Pancreas (tissue), 10 donors: ENCODE measurements at regions not wholly inside any gene's neighbourhood (a gene's known extent, or its start where the extent isn't known, plus 50 kb on each side); places are given as distances from the start of the nearest gene placed in this dataset.
A peak's percentile ranks its signal among the peaks of the same experiment; 100 is the strongest.

Source experiments
- ATAC-seq, 4 donors: fragments of 200-7000 bp; cut with Tn5 transposase; one replicate each; pipeline versions ENCODE4 v1.8.0 to v1.9.1; 2020; ENCODE audit warnings: mild to moderate bottlenecking in 4 of 4, moderate library complexity in 4 of 4
- DNase-seq, 6 donors: peaks; one replicate each; pipeline ENCODE4 v3.0.0-alpha.2; 2020
- FAIRE-seq: peaks from 2 replicates; lab custom pipeline; 2012; peaks lifted over from hg19 to GRCh38; lab: Jason Lieb, UNC
- H3K27ac ChIP-seq, 4 donors: fragments of 200-600 bp; sonication (generic); 1 replicate in 3 of 4; 2 replicates in 1 of 4; pipeline versions ENCODE4 v1.5.0 to v1.8.0; 2020
- H3K27me3 ChIP-seq, 4 donors: fragments of 200-600 bp; one replicate each; pipeline ENCODE4 v1.8.0; 2021
- H3K36me3 ChIP-seq, 3 donors: fragments of 200-600 bp; sonication (generic) in 1 of 3; one replicate each; pipeline versions ENCODE4 v1.5.0 to v1.8.0; 2020 to 2021
- H3K4me1 ChIP-seq, 3 donors: fragments of 200-600 bp; one replicate each; pipeline ENCODE4 v1.8.0; 2021
- H3K4me3 ChIP-seq, 4 donors: fragments of 200-600 bp; sonication (generic) in 2 of 4; one replicate each; pipeline versions ENCODE4 v1.5.0 to v1.8.0; 2020 to 2021
- H3K9me3 ChIP-seq, 4 donors: fragments of 200-600 bp; one replicate each; pipeline ENCODE4 v1.8.0; 2021
- CTCF ChIP-seq, 4 donors: fragments of 200-600 bp; sonication (generic) in 3 of 4; IDR thresholded peaks; one replicate each; pipeline versions ENCODE4 v1.5.0 to v1.8.0; 2021; ENCODE audit warnings: antibody characterized with exemption in 4 of 4
- WGBS, 2 donors: extraction: QIAGEN DNeasy Blood & Tissue Kit; methylation state at CpG; one replicate each; pipeline ENCODE4 v1.1.7; 2013; 5-methylcytosine and 5-hydroxymethylcytosine counted together
- intact Hi-C, 3 donors: fragments of 100-400 bp; cut with DNase I; formaldehyde crosslinking; loops; one replicate each; pipeline versions ENCODE4 v1.11.1 to v1.14.2; 2022
- donor health status: healthy with polysubstance abuse.
- donor health status: DM: no; HTN: no; CAD: no; lungs with moderate emphysema.
- donor health status: DM: no; HTN: no; CAD: no.
- donor health status: control.
- donor health status: control.
- donor health status: Bipolar disorder and iron deficiency.
- donor health status: DM: yes; HTN: yes; CAD: no.
- donor health status: DM: no; HTN: no; CAD: no.
- donor health status: DM: no; HTN: no; CAD: no.
- donor health status: DM: yes; HTN: yes; CAD: no.

- WGBS, 2 donors, result 87 to 88% methylated on average over 14 of the region's 14 CpGs
- H3K27me3 ChIP-seq, result no peaks in the 10 kb centered on the region
- H3K4me1 ChIP-seq, result peaks cover 0 to 6% (median 0%) of the 10 kb centered on the region in 3 donors
- ATAC-seq (no peak), FAIRE-seq (no peak), DNase-seq (no peak)
- no peak for TF ChIP-seq CTCF (IDR thresholded peaks at IDR 0.05)
- intact Hi-C loops, result no loop called here
- H3K4me3 ChIP-seq, result no peak overlapping the region
- H3K9me3 ChIP-seq, result no peaks in the 10 kb centered on the region
- H3K36me3 ChIP-seq, result no peaks in the 10 kb centered on the region
- no peak overlapping the region for H3K27ac ChIP-seq
Observed at GRCh38 chr15:62934236-62934971, 108.1 kb upstream of the TPM1 start.

- H3K4me1 ChIP-seq, result peaks cover 0 to 11% (median 0%) of the 10 kb centered on the region in 3 donors
- intact Hi-C loops, result no loop called here
- FAIRE-seq (no peak), ATAC-seq (peak in 3 of 4 donors; percentile 28 to 82 (median 61)), DNase-seq (no peak)
- WGBS, 2 donors, result 68 to 71% methylated on average over 12 of the region's 12 CpGs
- H3K27ac ChIP-seq, result no peak overlapping the region
- no peaks in the 10 kb centered on the region for H3K27me3 ChIP-seq
- TF ChIP-seq CTCF (IDR thresholded peaks at IDR 0.05), result no peak
- no peaks in the 10 kb centered on the region for H3K36me3 ChIP-seq
- H3K4me3 ChIP-seq, result no peak overlapping the region
- H3K9me3 ChIP-seq, result no peaks in the 10 kb centered on the region
Observed at GRCh38 chr15:62935300-62936081, 107.1 kb upstream of the TPM1 start.

GRCh38 chr15:62938825-62939224 is 103.7 kb upstream of the TPM1 start:
- WGBS, 2 donors, result 34 to 36% methylated on average over 3 of the region's 3 CpGs
- no peaks in the 10 kb centered on the region for H3K27me3 ChIP-seq
- ATAC-seq, result peak in 1 of 4 donors; percentile 59
- no peak overlapping the region for H3K4me3 ChIP-seq
- no peaks in the 10 kb centered on the region for H3K9me3 ChIP-seq
- H3K4me1 ChIP-seq, result peaks cover 0 to 12% (median 0%) of the 10 kb centered on the region in 3 donors
- H3K27ac ChIP-seq, result no peak overlapping the region
- no peaks in the 10 kb centered on the region for H3K36me3 ChIP-seq
- intact Hi-C loops, result no loop called here
- no peak for FAIRE-seq
- no peak for DNase-seq
- no peak for TF ChIP-seq CTCF (IDR thresholded peaks at IDR 0.05)

- Histone ChIP-seq H3K9me3 (no peaks in the 10 kb centered on the region), H3K4me1 (peaks cover 0 to 12% (median 0%) of the 10 kb centered on the region in 3 donors), H3K4me3 (no peak overlapping the region), H3K36me3 (no peaks in the 10 kb centered on the region), H3K27ac (peak overlapping the region in 1 of 4 donors; percentile 9), H3K27me3 (no peaks in the 10 kb centered on the region)
- intact Hi-C loops, result no loop called here
- DNase-seq, result no peak
- no peak for FAIRE-seq
- TF ChIP-seq CTCF (IDR thresholded peaks at IDR 0.05), result no peak
- 82 to 85% methylated on average over 4 of the region's 4 CpGs for WGBS, 2 donors
- no peak for ATAC-seq
Observed at GRCh38 chr15:62940093-62940754, 102.3 kb upstream of the TPM1 start.
